HG03066 (cell line): ENCODE measurements at regions not wholly inside any gene's neighbourhood (a gene's known extent, or its start where the extent isn't known, plus 50 kb on each side); places are given as distances from the start of the nearest gene placed in this dataset.
"Not testable (repeated sequence)": the region's sequence is repeated elsewhere in the genome, so short reads cannot be mapped to it uniquely, and the experiment has no call there.

Experiments used
- ATAC-seq: cut with Tn5 transposase; IDR thresholded peaks from one replicate; pipeline ENCODE4 v1.9.1; 2021; ENCODE audit warnings: low read depth; ENCODE audit not compliant: unreplicated experiment

DNA sequence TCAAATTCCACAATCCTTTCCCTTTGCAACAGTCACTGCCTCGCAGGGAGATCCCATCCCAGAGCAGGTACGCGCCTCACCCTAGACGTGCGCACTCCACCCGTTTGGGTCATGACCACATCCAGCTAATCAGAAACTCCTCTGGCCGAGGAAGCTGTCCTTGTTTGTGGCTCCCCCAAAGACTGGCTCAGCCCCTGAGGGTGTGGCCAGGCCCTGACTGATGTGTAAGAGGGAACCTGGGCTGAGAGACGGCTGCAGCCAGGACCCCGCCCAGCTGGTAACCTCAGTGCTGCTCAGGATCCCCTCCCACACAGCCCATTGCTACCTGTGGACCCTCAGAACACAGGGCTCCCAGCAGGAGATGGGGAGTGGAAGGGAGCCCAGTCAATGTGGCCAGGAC lies 183.2 kb upstream of the SFSWAP start:
- ATAC-seq: no peak

DNA sequence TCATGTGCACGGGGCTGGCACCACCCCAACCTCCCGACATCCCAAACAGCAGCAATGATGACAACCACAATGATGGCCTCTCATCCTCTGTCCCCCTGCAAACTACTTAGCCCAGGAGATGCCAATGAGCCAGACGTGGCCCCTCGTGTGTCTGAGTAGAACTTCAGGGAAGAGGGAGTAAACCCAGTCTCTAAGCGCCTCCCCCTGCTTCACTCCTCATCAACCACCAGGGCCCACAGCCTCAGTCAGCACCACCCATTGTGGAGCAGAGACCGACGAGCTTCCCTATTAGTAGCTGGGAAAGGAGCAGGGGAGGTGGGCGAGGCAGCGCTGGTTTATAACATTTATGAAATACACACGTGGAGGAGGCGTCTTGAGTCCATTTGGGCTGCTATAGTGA lies 182.7 kb upstream of the SFSWAP start:
- no peak for ATAC-seq

DNA sequence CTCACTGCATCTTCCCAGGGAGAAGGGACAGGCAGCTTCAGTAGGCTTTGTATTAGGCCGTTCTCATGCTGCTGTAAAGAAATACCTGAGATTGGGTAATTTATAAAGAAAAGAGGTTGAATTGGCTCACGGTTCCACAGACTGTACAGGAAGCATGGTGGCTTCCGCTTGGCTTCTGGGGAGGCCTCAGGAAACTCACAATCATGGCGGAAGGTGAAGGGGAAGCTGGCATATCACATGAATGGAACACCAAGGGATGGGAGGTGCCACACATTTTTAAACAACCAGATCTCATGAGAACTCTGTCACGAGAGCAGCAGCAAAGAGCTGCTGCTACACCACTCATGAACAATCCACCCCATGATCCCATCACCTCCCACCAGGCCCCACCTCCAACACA lies 182.2 kb upstream of the SFSWAP start:
- ATAC-seq: no peak

DNA sequence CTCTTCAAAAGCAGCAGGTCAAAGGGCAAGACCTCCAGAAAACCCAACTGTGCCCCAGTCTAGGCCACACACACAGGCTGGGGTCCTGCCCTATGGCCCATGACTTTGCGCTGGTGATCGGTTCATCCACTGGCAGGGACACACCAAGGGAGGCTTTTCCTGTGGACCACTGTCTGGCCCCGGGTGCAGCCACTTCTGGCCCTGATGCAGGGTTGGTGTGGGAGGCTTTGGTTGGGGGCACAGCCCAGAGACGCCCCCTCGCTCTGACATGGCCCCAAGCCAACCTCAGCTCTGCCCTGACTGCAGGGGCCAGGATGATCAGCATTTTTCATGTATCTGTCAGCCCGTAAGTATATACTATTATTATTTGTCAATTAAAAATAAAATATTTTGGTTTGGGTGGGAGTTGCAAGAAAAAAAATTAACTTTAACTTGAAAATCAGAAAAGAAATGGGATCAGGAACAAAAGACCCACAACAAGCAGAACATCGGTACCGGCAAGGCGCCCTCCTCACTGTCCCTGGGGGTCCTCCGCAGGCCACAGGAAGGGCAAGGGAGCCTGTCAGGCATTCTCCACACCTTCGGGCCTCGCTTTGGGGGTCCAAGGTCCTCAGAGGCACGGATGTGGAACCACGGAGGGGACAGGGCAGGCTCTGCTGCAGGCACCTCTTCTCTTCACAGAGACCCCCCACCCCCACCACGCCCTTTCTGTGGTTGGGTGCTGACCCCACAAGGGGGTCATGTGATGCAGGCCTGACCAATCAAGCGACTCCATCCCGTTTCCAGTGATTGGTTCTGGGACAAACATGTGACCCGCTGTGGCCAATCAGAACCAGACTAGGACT lies 181.5 kb upstream of the SFSWAP start:
- ATAC-seq: no peak

DNA sequence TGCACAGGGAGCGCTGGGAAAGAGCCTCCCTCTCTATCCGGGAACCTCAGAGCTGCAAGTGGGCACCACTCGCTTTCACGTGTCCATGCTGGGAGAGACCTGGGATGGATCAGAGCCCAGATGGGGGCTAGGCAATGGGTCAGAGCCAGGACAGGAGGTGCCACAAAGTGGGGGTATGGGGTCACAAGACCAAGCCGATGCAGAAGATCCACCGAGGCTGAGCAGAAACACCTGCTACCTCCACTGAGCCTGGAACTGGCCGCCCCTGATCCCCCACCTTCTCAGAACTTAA lies 180.9 kb upstream of the SFSWAP start:
- no peak for ATAC-seq

DNA sequence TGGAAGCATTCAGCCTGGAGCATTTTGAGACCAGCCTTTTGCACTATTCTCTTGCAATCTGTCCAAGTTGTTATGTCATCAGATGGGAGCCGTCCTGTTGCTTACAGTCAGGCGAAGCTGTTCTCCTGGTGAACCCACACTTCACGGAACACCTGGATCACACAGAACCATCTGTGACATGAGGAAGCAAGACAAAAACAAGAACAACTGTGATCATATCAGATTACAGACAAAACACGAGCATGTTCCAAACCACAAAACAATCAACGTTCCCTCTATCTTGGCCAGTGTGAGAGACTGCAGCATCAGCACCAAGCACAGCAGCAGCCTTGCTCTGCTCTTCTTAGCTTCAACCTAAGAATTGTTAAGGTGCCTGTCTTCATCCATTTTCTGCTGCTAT lies 180.5 kb upstream of the SFSWAP start:
- ATAC-seq: no peak

DNA sequence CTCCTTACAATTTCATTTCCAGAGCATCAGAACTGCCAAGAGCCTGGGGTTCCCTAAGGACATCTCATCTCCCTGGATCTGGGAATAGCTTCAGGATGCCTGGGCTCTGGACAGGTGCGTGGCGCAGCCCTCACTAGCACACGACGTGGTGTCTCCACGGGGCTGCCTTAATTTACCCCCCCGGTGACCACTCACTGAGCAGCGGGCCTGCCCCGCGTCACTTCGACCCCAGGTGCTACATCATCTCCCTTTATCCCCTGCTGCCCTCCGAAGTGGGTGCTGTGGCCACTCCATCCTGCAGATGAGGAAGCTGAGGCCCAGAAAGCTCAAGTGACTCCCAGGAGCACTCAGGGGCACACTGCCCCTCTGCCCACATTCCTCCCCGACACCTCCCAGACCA lies 177.8 kb upstream of the SFSWAP start:
- ATAC-seq: no peak

DNA sequence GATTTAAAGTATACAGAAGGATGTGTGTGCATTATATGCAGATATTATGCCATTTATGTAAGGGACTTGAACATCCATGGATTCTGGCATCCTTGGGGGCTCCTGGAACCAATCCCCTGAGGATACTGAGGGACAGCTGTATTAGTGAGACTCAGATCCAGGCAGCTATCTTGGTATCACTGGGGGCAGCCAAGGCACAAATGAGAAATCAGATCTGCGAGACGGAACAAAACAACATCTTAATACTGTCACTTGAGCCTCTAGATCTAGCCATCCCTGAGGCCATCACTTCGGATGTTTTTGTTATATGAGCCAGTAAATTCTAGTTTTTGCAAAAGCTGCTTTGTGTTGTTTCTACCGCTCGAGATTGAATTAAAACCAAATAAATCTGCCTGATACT lies 175.1 kb upstream of the SFSWAP start:
- no peak for ATAC-seq

DNA sequence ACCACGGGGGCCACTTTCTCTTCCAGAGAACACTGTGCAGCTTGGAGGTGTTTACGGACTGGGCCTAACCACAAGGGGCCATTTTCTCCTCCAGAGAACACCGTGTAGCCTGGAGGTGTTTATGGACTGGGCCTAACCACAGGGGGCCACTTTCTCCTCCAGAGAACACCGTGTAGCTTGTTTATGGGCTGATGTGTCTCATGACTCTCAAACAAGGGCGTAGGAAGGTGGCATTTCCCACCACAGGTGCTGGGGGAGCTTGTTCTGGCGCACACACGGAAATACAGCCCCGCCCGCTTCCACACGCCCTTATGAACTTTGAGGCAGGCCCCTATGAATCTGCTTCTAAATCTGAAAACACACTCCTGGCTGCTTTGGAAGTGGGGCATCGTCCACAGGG lies 174.6 kb upstream of the SFSWAP start:
- ATAC-seq: no peak

DNA sequence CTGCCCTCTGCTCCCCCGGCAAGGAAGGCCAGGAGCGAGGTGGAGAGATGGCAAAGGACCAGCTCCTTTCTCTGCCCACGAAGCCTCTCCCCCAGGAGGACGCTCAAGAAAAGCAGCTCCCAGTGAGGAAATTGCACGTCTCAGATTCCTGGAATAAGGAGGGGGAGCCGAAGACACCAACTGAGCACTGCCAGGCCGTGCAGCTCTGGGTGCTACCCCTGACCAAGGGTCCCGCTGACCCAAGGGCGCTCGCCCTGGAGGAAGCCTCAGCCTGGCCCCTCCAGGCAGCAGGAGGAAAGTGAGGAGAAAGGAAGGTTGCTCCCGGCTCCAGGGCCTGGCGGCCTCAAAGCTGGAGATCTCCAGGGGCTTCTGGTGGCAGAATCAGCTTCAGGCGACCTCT lies 174.1 kb upstream of the SFSWAP start:
- no peak for ATAC-seq

DNA sequence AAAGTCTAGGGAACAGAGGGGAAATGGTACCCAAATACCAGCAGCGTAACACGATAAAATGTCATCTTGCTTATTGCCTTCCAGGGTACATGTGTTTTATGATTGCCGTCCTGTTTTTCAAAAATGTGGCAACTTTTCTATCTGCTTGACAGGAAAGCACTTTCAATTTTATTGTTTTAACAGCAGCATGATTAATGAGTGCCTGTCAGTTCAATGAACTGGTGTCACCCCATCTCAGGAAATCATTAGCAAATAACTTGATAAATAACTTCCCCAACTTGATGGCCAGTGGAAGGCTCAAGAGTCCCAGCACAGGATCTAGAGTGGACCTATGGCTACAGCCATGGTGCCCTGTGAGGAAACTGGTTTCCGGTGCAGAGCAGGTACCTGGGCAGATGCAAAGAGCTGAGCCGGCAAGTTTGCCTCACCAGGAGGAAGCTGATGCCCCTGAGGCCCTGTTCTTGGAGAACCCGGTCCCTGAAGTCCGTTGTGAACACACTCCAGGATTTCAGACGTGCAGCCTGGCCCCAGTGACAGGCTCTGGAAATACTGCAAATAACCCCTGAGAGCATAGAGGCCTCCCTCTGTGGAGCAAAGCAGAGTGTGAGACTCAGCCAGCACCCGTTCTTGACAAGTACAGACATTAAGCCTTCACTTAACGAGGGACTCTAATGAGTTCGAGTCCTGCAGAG lies 173.5 kb upstream of the SFSWAP start:
- ATAC-seq: no peak

DNA sequence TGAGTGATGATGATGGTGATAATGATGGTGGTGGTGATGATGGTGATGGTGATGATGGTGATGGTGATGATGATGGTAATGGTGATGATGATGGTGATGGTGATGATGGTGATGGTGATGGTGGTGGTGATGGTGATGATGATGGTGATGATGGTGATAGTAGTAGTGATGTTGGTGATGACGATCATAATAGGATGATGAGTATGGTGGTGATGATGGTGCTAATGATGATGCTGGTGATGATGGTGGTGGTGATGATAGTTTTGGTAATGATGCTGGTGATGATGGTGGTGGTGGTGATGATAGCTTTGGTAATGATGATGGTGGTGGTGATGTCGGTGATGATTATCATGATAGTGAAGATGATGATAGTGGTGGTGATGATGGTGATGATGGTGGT lies 171.5 kb upstream of the SFSWAP start:
- no peak for ATAC-seq

DNA sequence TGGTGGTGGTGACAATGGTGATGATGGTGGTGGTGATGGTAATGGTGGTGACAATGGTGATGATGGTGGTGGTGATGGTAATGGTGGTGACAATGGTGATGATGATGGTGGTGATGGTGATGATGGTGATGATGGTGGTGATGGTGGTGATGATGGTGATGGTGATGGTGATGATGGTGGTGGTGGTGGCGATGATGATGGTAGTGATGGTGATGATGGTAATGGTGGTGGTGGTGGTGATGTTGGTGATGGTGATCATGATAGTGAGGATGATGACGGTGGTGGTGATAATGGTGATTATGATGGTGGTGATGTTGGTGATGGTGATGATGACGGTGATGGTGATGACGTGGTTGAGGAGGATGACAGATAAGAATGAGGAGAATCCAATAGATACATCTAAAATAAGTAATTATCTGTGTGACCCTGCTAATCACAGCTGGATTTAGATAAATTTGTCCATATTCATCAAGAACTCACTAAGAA lies 170.7 kb upstream of the SFSWAP start:
- no peak for ATAC-seq

DNA sequence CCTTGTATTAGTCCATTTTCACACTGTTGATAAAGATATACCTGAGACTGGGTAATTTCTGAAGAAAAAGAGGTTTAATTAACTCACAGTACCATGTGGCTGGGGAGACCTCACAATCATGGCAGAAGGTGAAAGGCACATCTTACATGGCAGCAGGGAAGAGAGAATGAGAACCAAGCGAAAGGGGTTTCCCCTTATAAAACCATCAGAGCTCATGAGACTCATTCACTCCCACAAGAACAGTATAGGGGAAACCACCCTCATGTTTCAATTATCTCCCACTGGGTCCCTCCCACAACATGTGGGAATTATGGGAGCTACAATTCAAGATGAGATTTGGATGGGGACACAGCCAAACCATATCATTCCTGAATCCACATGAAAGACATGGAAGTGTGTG lies 169.4 kb upstream of the SFSWAP start:
- not testable (repeated sequence) for ATAC-seq

DNA sequence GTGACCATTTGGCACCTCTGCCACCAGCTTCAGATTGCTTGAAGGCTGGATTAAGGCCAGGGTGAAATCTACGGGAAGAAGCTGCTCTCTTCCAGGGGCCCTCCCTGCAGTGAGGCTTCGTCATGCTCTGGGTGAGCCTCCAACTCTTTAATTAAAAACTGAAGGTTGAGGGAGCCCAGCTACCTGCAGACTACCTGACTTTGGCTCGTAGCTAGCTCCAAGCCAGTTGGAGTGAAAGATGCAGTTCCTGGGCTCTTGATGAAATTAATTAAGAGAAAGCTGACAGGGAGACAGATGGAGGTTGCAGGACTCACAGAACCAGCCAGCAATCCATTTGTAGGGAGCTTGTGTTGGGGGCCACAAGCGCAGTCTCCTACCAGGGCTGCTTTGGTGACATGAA lies 168.5 kb upstream of the SFSWAP start:
- ATAC-seq: no peak

DNA sequence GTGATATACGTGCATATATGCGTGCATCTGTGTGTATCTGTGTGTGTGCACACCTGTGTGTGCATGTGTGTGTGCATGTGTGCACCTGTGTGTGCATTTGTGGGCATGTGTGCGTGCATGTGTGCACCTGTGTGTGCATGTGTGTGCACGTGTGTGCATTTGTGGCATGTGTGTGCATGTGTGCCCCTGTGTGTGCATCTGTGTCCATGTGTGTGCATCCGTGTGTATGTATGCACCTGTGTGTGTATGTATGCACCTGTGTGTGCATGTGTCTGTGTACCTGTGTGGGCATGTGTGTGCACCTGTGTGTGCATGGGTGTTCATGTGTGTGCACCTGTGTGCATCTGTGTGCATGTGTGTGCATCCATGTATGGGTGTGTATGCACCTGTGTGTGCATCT lies 167.8 kb upstream of the SFSWAP start:
- no peak for ATAC-seq

DNA sequence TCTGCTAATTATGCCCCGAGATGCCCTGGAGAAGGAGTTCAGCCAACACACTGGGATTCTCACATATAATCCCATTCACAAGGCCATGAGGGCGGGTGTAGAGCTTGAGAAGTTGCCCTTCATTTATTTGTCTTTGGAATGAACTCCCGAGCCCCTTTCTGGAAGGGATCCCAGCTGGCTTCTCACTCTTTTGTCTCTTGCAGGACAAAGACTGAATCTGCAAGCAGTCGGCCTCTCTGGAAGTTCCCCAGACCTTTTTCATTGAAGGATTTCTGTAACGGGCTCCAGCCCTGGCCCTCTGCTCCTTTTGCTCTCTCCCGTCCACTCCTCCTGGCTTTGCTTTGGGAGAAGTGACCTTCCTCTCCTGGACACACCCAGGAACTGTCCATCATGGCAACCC lies 163.3 kb upstream of the SFSWAP start:
- no peak for ATAC-seq

DNA sequence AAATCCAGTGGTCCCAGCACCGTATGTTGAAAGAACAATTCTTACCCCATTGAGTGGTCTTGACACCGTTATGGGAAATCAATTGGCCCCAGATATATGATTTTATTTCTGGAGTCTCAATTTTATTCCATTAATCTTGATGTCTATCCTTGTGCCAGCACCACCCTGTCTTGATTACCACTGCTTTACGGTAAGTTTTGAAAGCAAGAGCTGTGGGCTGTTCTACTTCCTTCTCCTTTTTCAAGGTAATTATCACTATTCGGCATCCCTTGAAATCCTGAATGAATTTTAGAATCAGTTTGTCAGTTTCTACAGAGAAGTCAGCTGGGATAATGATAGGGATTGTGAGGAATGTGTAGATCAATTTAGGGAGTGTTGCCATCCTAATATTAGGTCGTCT lies 160.8 kb upstream of the SFSWAP start:
- ATAC-seq: no peak

DNA sequence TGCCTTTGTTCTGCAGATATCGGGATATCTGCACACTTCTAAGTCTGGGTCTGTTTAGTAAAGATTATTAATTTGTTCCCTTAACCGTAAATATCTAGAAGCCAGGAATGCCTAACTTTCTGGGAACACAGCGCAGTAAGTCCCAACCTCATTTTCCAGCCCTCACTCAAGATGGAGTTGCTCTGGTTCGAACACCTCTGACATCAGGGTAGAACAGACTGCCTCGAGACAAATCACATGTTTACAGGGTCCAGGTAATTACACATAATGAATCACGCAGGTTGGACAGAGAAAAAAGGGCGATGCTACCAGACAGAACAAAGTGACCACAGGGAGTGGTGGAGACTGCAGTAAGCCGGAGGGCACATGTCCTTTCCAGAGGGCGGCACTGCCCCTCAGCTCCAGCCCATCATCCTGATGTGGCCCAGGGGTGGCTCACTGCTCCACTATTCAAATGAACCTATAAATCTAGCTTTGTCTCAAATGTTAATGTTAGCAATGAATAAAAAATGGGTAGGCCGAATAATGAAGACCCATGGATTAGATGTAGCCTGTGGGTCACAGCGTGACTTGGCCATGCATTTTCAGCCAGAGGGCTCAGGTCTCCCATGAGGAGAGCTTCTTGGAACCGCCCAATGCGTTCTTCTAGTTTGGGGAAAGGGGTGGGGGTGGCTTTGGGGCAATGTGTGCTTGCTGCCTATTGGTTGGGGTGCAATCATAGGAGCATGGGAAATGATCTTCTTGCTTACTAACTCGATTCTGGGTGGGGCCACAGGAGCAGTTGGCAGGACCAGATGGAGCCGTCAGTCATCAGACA lies 159.0 kb upstream of the SFSWAP start:
- no peak for ATAC-seq

DNA sequence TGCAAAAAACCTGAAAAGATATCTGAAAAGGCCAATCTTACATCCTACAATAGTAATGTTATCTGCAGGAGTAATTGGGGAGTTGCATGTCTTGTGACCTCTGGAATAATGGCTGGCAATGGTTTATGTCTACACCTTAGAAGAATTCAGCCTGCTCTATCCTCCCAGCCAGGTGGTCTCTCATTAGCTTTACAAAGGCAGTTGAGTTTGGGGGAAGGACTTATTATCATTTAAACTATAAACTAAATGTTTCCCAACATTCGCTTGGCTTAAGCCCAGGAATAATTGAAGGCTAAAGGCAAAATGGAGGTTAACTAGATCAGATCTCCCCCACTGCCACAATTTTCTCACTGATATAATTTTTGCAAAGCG lies 158.4 kb upstream of the SFSWAP start:
- no peak for ATAC-seq

DNA sequence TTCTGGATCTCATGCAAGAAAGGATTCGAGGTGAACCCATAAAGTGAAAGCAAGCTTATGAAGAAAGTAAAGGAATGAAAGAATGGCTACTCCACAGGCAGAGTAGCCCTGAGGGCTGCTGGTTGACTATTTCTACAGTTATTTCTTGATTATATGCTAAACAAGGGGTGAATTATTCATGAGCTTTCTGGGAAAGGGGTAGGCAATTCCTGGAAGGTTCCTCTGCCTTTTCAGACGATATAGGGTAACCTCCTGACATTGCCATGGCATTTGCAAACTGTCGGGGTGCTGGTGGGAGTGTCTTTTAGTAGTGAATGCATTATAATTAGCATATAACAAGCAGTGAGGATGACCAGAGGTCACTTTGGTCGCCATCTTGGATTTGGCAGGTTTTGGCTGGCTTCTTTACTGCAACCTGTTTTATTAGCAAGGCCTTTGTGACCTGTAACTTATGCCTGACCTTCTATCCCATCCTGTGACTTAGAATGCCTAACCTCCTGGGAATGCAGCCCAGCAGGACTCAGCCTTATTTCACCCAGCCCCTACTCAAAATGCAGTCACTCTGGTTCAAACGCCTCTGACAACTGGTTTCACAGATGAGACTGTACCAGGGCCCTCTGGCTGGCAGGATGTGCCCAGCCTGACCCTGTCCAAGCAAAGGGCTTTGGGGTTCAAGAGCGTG lies 157.7 kb upstream of the SFSWAP start:
- ATAC-seq: no peak
